SK-N-SH treated with all-trans-retinoic acid at 6 μM for 48 hours (cell line): ENCODE measurements at regions not wholly inside any gene's neighbourhood (a gene's known extent, or its start where the extent isn't known, plus 50 kb on each side); places are given as distances from the start of the nearest gene placed in this dataset.

ENCODE experiments used
- ATAC-seq: fragments of 200-7000 bp; cut with Tn5 transposase; 3 replicates; pipeline ENCODE4 v1.9.1; 2020; ENCODE audit warnings: mild to moderate bottlenecking, moderate library complexity
- ARNTL ChIP-seq: fragments of 450-650 bp; formaldehyde crosslinking; IDR thresholded peaks from 2 replicates; pipeline ENCODE4 v1.5.0; 2020; ENCODE audit warnings: low read depth, mild to moderate bottlenecking, moderate library complexity, borderline replicate concordance
- BACH2 ChIP-seq: fragments of 250-450 bp; sonication (Bioruptor Pico); IDR thresholded peaks from 2 replicates; pipeline ENCODE4 v1.9.0; 2021; ENCODE audit warnings: mild to moderate bottlenecking, borderline replicate concordance
- CSDC2 ChIP-seq: fragments of 250-450 bp; sonication (Bioruptor Pico); IDR thresholded peaks from 2 replicates; pipeline ENCODE4 v1.5.0; 2020; ENCODE audit warnings: mild to moderate bottlenecking, moderate library complexity
- ESRRG ChIP-seq: fragments of 250-450 bp; sonication (Bioruptor Pico); IDR thresholded peaks from 2 replicates; pipeline ENCODE4 v1.6.1; 2021; ENCODE audit warnings: mild to moderate bottlenecking
- GLIS3 ChIP-seq: fragments of 250-450 bp; sonication (Bioruptor Pico); IDR thresholded peaks from 2 replicates; pipeline ENCODE4 v1.5.0; 2020; ENCODE audit warnings: mild to moderate bottlenecking, moderate library complexity
- OSR1 ChIP-seq: fragments of 250-450 bp; sonication (Bioruptor Pico); IDR thresholded peaks from 2 replicates; pipeline ENCODE4 v1.8.0; 2022; ENCODE audit warnings: moderate library complexity, mild to moderate bottlenecking, inconsistent platforms
- POU6F1 ChIP-seq: fragments of 250-450 bp; sonication (Bioruptor Pico); IDR thresholded peaks from 2 replicates; pipeline ENCODE4 v1.8.0; 2021; ENCODE audit warnings: low read depth, mild to moderate bottlenecking, moderate library complexity, borderline replicate concordance
- RARB ChIP-seq: fragments of 250-450 bp; sonication (Bioruptor Pico); IDR thresholded peaks from 2 replicates; pipeline ENCODE4 v1.8.0; 2021; ENCODE audit warnings: mild to moderate bottlenecking, moderate library complexity
- SNAI2 ChIP-seq: fragments of 250-450 bp; sonication (Bioruptor Pico); IDR thresholded peaks from 2 replicates; pipeline ENCODE4 v1.5.0; 2020; ENCODE audit warnings: mild to moderate bottlenecking, moderate library complexity
- TCF4 ChIP-seq: fragments of 250-450 bp; sonication (Bioruptor Pico); IDR thresholded peaks from 2 replicates; pipeline ENCODE4 v1.8.0; 2021; ENCODE audit warnings: mild to moderate bottlenecking, moderate library complexity, borderline replicate concordance
- TOX ChIP-seq: fragments of 250-450 bp; sonication (Bioruptor Pico); IDR thresholded peaks from 2 replicates; pipeline ENCODE4 v1.8.0; 2021; ENCODE audit warnings: mild to moderate bottlenecking, moderate library complexity, borderline replicate concordance
- TSHZ2 ChIP-seq: fragments of 250-450 bp; sonication (Bioruptor Pico); IDR thresholded peaks from 2 replicates; pipeline ENCODE4 v1.5.0; 2020; ENCODE audit warnings: mild to moderate bottlenecking, moderate library complexity
- ZC3H10 ChIP-seq: fragments of 250-450 bp; sonication (Bioruptor Pico); IDR thresholded peaks from 2 replicates; pipeline ENCODE4 v1.5.1; 2021; ENCODE audit warnings: mild to moderate bottlenecking, moderate library complexity
- ZFP3 ChIP-seq: fragments of 250-450 bp; sonication (Bioruptor Pico); IDR thresholded peaks from 2 replicates; pipeline ENCODE4 v1.5.0; 2020; ENCODE audit warnings: mild to moderate bottlenecking, moderate library complexity
- ZFP30 ChIP-seq: fragments of 450-650 bp; formaldehyde crosslinking; IDR thresholded peaks from 2 replicates; pipeline ENCODE4 v1.5.0; 2022; ENCODE audit warnings: mild to moderate bottlenecking, moderate library complexity
- ZNF565 ChIP-seq: fragments of 450-650 bp; formaldehyde crosslinking; conservative IDR thresholded peaks from 2 replicates; pipeline ENCODE4 v1.5.0; 2020; ENCODE audit warnings: low read depth, mild to moderate bottlenecking, moderate library complexity
- ZNF70 ChIP-seq: fragments of 450-650 bp; formaldehyde crosslinking; IDR thresholded peaks from 2 replicates; pipeline ENCODE4 v1.5.0; 2020; ENCODE audit warnings: mild to moderate bottlenecking, moderate library complexity
- ZNF8 ChIP-seq: fragments of 450-650 bp; formaldehyde crosslinking; IDR thresholded peaks from 2 replicates; pipeline ENCODE4 v1.5.0; 2020; ENCODE audit warnings: mild to moderate bottlenecking, moderate library complexity
- TF ChIP-seq, protein P1 (sequence below): fragments of 250-450 bp; sonication (Bioruptor Pico); IDR thresholded peaks from 2 replicates; pipeline ENCODE4 v1.5.1; 2021; ENCODE audit warnings: mild to moderate bottlenecking, moderate library complexity
- TF ChIP-seq, protein P2 (sequence below): fragments of 250-450 bp; sonication (Bioruptor Pico); IDR thresholded peaks from 2 replicates; pipeline ENCODE4 v1.5.1; 2020; ENCODE audit warnings: low read depth, mild to moderate bottlenecking, moderate library complexity
- TF ChIP-seq, protein P3 (sequence below): fragments of 250-450 bp; sonication (Bioruptor Pico); IDR thresholded peaks from 2 replicates; pipeline ENCODE4 v1.8.0; 2020; ENCODE audit warnings: mild to moderate bottlenecking, moderate library complexity, borderline replicate concordance

GRCh38 chr16:13634959-13635358, 285.0 kb upstream of the ERCC4 start:
- no peak for ATAC-seq

GRCh38 chr16:13638218-13638617, 281.7 kb upstream of the ERCC4 start:
- ATAC-seq, result no peak
- TF ChIP-seq ZNF70 (CRISPR knock-in tag), result no peak
- TF ChIP-seq GLIS3 (CRISPR knock-in tag), result no peak
- TF ChIP-seq ESRRG (CRISPR knock-in tag), result no peak
- no peak for TF ChIP-seq TCF4
- TF ChIP-seq, protein P1, sequence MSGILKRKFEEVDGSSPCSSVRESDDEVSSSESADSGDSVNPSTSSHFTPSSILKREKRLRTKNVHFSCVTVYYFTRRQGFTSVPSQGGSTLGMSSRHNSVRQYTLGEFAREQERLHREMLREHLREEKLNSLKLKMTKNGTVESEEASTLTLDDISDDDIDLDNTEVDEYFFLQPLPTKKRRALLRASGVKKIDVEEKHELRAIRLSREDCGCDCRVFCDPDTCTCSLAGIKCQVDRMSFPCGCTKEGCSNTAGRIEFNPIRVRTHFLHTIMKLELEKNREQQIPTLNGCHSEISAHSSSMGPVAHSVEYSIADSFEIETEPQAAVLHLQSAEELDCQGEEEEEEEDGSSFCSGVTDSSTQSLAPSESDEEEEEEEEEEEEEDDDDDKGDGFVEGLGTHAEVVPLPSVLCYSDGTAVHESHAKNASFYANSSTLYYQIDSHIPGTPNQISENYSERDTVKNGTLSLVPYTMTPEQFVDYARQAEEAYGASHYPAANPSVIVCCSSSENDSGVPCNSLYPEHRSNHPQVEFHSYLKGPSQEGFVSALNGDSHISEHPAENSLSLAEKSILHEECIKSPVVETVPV (CRISPR knock-in tag), result no peak
- no peak for TF ChIP-seq ZC3H10 (CRISPR knock-in tag)
- TF ChIP-seq ZFP3 (CRISPR knock-in tag), result no peak
- no peak for TF ChIP-seq ZNF565 (CRISPR knock-in tag)
- no peak for TF ChIP-seq POU6F1 (CRISPR knock-in tag)
- no peak for TF ChIP-seq CSDC2

More at GRCh38 chr16:13634959-13635358, 285.0 kb upstream of the ERCC4 start:
- TF ChIP-seq TOX (CRISPR knock-in tag) (no peak), ZNF70 (CRISPR knock-in tag) (no peak), CSDC2 (no peak), OSR1 (CRISPR knock-in tag) (no peak), TCF4 (no peak), TSHZ2 (CRISPR knock-in tag) (no peak), ZFP30 (CRISPR knock-in tag) (no peak), BACH2 (no peak), POU6F1 (CRISPR knock-in tag) (no peak), ARNTL (CRISPR knock-in tag) (no peak), ZFP3 (CRISPR knock-in tag) (no peak), SNAI2 (CRISPR knock-in tag) (no peak), ESRRG (CRISPR knock-in tag) (no peak), ZNF8 (CRISPR knock-in tag) (no peak), ZNF565 (CRISPR knock-in tag) (no peak), ZC3H10 (CRISPR knock-in tag) (no peak), RARB (CRISPR knock-in tag) (no peak)
- TF ChIP-seq, protein P2, sequence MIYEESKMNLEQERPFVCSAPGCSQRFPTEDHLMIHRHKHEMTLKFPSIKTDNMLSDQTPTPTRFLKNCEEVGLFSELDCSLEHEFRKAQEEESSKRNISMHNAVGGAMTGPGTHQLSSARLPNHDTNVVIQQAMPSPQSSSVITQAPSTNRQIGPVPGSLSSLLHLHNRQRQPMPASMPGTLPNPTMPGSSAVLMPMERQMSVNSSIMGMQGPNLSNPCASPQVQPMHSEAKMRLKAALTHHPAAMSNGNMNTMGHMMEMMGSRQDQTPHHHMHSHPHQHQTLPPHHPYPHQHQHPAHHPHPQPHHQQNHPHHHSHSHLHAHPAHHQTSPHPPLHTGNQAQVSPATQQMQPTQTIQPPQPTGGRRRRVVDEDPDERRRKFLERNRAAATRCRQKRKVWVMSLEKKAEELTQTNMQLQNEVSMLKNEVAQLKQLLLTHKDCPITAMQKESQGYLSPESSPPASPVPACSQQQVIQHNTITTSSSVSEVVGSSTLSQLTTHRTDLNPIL (CRISPR knock-in tag), result no peak
- TF ChIP-seq, protein P1 (CRISPR knock-in tag), result no peak
- TF ChIP-seq, protein P3, sequence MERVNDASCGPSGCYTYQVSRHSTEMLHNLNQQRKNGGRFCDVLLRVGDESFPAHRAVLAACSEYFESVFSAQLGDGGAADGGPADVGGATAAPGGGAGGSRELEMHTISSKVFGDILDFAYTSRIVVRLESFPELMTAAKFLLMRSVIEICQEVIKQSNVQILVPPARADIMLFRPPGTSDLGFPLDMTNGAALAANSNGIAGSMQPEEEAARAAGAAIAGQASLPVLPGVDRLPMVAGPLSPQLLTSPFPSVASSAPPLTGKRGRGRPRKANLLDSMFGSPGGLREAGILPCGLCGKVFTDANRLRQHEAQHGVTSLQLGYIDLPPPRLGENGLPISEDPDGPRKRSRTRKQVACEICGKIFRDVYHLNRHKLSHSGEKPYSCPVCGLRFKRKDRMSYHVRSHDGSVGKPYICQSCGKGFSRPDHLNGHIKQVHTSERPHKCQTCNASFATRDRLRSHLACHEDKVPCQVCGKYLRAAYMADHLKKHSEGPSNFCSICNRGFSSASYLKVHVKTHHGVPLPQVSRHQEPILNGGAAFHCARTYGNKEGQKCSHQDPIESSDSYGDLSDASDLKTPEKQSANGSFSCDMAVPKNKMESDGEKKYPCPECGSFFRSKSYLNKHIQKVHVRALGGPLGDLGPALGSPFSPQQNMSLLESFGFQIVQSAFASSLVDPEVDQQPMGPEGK (CRISPR knock-in tag), result no peak
